Caco-2 (cell line): ENCODE measurements at regions not wholly inside any gene's neighbourhood (a gene's known extent, or its start where the extent isn't known, plus 50 kb on each side); places are given as distances from the start of the nearest gene placed in this dataset.

Experiments
- BruUV-seq: library from RNA; stranded (reverse); fragments of 400-500 nt; replicated peaks from 2 replicates; lab custom pipeline; 2021; lab: Mats Ljungman, UMichigan
- CTCF ChIA-PET: fragments of 300-600 bp; sonication (Branson Sonifier 250); formaldehyde crosslinking; loops from one replicate; lab custom pipeline; 2022; ENCODE audit warnings: antibody characterized with exemption; lab: Charles Lee
- POLR2A ChIA-PET: fragments of 300-600 bp; sonication (Branson Sonifier 250); formaldehyde crosslinking; loops from one replicate; lab custom pipeline; 2022; ENCODE audit warnings: antibody characterized with exemption; lab: Charles Lee
- DNase-seq, 2 experiments: peaks; one replicate each; pipeline versions ENCODE4 v3.0.0 to v3.0.0-alpha.2; 2020 to 2022
- H3K27me3 ChIP-seq: replicated peaks from 2 replicates; pipeline ENCODE4 v1.6.0; 2011; ENCODE audit warnings: low read length; ENCODE audit not compliant: control insufficient read depth, insufficient read depth
- H3K36me3 ChIP-seq: 2 replicates; pipeline ENCODE4 v1.5.1; 2011; ENCODE audit warnings: low read length; ENCODE audit not compliant: control insufficient read depth, insufficient read depth
- H3K4me1 ChIP-seq: fragments of 250-450 bp; sonication (Bioruptor Pico); 2 replicates; pipeline ENCODE4 v1.5.1; 2020; ENCODE audit warnings: mild to moderate bottlenecking
- H3K4me3 ChIP-seq: 2 replicates; pipeline ENCODE4 v1.5.1; 2011; ENCODE audit warnings: low read depth, mild to moderate bottlenecking, control low read depth, low read length
- H3K9me3 ChIP-seq: fragments of 250-450 bp; sonication (Bioruptor Pico); 2 replicates; pipeline ENCODE4 v1.5.1; 2020; ENCODE audit warnings: mild to moderate bottlenecking, moderate library complexity
- H3K27ac Mint-ChIP-seq: one replicate; pipeline ENCODE4 v1.8.0; 2022; ENCODE audit warnings: mixed read lengths; ENCODE audit not compliant: unreplicated experiment
- H3K27me3 Mint-ChIP-seq: one replicate; pipeline ENCODE4 v1.8.0; 2022; ENCODE audit warnings: mixed read lengths; ENCODE audit not compliant: insufficient read depth, unreplicated experiment
- H3K36me3 Mint-ChIP-seq: one replicate; pipeline ENCODE4 v1.8.0; 2022; ENCODE audit warnings: mild to moderate bottlenecking, mixed read lengths; ENCODE audit not compliant: insufficient read depth, unreplicated experiment
- H3K4me1 Mint-ChIP-seq: one replicate; pipeline ENCODE4 v1.8.0; 2022; ENCODE audit warnings: low read depth, mixed read lengths; ENCODE audit not compliant: unreplicated experiment
- H3K4me3 Mint-ChIP-seq: one replicate; pipeline ENCODE4 v1.8.0; 2022; ENCODE audit warnings: mild to moderate bottlenecking, moderate library complexity, mixed read lengths; ENCODE audit not compliant: unreplicated experiment
- H3K9me3 Mint-ChIP-seq: one replicate; pipeline ENCODE4 v1.8.0; 2022; ENCODE audit warnings: mixed read lengths; ENCODE audit not compliant: unreplicated experiment
- intact Hi-C: fragments of 100-400 bp; cut with micrococcal nuclease; formaldehyde crosslinking; loops from one replicate; pipeline ENCODE4 v1.10.0; 2022; ENCODE audit not compliant: unreplicated experiment
- TF ChIP-seq, protein P1 (sequence below), 2 experiments: fragments of 200-600 bp in 1 of 2; IDR thresholded peaks; 1 replicate in 1 of 2; 2 replicates in 1 of 2; pipeline versions ENCODE4 v1.5.1 to v1.8.0; 2011 to 2022; ENCODE audit warnings: antibody characterized with exemption in 1 of 2, control low read depth in 1 of 2, inconsistent platforms in 1 of 2, low read depth in 1 of 2, low read length in 1 of 2, mild to moderate bottlenecking in 1 of 2, moderate library complexity in 1 of 2; ENCODE audit not compliant: insufficient read depth in 1 of 2, severe bottlenecking in 1 of 2, unreplicated experiment in 1 of 2

DNA sequence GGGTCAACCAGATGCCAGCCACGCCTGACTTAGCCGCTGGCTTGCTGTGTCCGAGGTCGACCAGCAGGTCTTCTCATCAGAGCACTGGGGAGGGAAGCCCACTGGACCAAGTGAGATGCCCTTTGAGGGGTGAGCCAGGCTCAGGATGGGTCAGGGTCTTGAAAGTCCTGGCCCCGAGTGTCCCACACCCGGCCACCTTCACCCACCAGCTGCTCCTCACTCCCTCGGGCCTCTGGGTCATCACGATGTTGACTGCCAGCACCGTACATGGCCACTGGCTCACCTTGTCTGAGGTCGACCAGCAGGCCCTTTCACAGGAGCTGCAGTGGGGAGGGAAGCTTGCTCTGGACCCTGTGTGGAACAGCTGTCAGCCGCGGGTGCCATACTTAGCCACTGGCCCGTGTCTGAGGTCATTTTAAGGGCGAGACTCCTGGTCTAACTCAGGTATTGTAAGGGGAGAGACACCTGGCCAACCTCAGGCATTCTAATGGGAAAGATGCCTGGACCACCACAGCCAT is 1361.3 kb downstream of the UQCRFS1 start:
- Histone ChIP-seq H3K27me3 (no peaks in the 10 kb centered on the region), H3K4me3 (no peak overlapping the region), H3K9me3 (0 out of 2 replicates have a peak, but pooled peaks cover 10% of the 10 kb centered on the region), H3K36me3 (no peaks in the 10 kb centered on the region), H3K4me1 (no peaks in the 10 kb centered on the region)
- POLR2A ChIA-PET: no interaction called here
- Mint-ChIP-seq H3K4me3 (no peak overlapping the region), H3K36me3 (no peaks in the 10 kb centered on the region), H3K9me3 (peaks cover 34% of the 10 kb centered on the region), H3K27ac (no peak overlapping the region), H3K27me3 (no peaks in the 10 kb centered on the region), H3K4me1 (no peaks in the 10 kb centered on the region)
- TF ChIP-seq, protein P1, sequence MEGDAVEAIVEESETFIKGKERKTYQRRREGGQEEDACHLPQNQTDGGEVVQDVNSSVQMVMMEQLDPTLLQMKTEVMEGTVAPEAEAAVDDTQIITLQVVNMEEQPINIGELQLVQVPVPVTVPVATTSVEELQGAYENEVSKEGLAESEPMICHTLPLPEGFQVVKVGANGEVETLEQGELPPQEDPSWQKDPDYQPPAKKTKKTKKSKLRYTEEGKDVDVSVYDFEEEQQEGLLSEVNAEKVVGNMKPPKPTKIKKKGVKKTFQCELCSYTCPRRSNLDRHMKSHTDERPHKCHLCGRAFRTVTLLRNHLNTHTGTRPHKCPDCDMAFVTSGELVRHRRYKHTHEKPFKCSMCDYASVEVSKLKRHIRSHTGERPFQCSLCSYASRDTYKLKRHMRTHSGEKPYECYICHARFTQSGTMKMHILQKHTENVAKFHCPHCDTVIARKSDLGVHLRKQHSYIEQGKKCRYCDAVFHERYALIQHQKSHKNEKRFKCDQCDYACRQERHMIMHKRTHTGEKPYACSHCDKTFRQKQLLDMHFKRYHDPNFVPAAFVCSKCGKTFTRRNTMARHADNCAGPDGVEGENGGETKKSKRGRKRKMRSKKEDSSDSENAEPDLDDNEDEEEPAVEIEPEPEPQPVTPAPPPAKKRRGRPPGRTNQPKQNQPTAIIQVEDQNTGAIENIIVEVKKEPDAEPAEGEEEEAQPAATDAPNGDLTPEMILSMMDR (IDR thresholded peaks at IDR 0.05; ENCODE audit: insufficient read depth in 1 of 2, low read depth in 1 of 2, low read length in 1 of 2, severe bottlenecking in 1 of 2, unreplicated experiment in 1 of 2): no peak
- no TSS peak for BruUV-seq
- no peak for DNase-seq
- intact Hi-C loops: no loop called here
- CTCF ChIA-PET: no interaction called here

DNA sequence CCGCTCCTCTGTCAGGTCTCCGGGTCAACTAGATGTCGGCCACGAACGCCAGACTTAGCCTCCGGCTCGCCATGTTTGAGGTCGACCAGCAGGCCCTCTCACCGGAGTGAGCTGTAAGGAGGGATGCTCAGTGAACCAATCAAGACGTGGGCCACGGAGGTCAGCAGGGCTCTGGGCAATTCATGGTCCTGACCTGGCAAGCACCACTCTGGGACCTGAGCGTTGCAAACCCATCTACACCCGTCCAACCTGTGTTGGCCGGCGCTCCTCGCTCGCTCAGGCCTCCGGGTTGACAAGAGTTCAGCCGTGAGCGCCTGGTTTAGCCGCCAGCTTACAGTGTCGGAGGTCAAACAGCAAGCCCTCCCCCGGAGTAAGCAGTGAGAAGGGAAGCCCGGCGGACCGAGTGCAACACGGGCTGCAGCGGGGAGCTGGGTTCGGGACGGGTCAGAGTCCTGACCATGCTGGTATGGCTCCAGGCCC is 1361.9 kb downstream of the UQCRFS1 start:
- 0 out of 2 replicates have a peak, but pooled peaks cover 10% of the 10 kb centered on the region for H3K9me3 ChIP-seq
- no peak overlapping the region for H3K4me3 Mint-ChIP-seq
- no peak for DNase-seq

DNA sequence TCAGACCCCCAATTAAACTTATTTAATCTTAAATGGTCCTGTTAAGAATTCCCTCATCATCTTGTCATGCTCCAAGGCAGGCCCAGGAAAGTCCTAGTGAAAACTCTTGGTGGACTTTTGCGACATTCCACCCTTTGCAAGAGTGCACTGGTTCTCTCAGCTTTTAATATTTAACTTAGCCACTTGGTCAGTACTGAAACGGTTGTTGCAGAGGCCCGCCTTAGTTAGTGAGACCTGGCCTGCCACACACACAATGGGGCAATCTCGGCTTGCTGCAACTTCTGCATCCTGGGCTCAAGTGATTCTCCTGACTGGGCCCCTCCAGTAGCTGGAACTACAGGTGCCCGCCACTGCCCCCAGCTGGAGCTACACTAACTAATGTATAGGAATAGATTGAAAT is 1366.0 kb downstream of the UQCRFS1 start:
- no TSS peak for BruUV-seq
- Mint-ChIP-seq H3K36me3 (no peaks in the 10 kb centered on the region), H3K9me3 (peaks cover 38% of the 10 kb centered on the region), H3K4me3 (no peak overlapping the region), H3K27me3 (no peaks in the 10 kb centered on the region), H3K4me1 (no peaks in the 10 kb centered on the region), H3K27ac (no peak overlapping the region)
- TF ChIP-seq, protein P1 (IDR thresholded peaks at IDR 0.05; ENCODE audit: insufficient read depth in 1 of 2, low read depth in 1 of 2, low read length in 1 of 2, severe bottlenecking in 1 of 2, unreplicated experiment in 1 of 2): no peak
- no peaks in the 10 kb centered on the region for H3K4me1 ChIP-seq
- ChIA-PET CTCF (no interaction called here), POLR2A (no interaction called here)
- peak in 1 of 2 experiments; percentile 3 for DNase-seq
- H3K27me3 ChIP-seq: no peaks in the 10 kb centered on the region
- no peak overlapping the region for H3K4me3 ChIP-seq
- no peaks in the 10 kb centered on the region for H3K36me3 ChIP-seq
- intact Hi-C loops: no loop called here
- 0 out of 2 replicates have a peak, but pooled peaks cover 10% of the 10 kb centered on the region for H3K9me3 ChIP-seq

More for the DNA sequence above, 1361.9 kb downstream of the UQCRFS1 start:
- intact Hi-C loops: no loop called here
- POLR2A ChIA-PET: no interaction called here
- Mint-ChIP-seq H3K36me3 (no peaks in the 10 kb centered on the region), H3K27ac (no peak overlapping the region), H3K9me3 (peaks cover 33% of the 10 kb centered on the region), H3K27me3 (no peaks in the 10 kb centered on the region), H3K4me1 (no peaks in the 10 kb centered on the region)
- H3K4me1 ChIP-seq: no peaks in the 10 kb centered on the region
- no peak overlapping the region for H3K4me3 ChIP-seq
- CTCF ChIA-PET: no interaction called here
- no peaks in the 10 kb centered on the region for H3K36me3 ChIP-seq
- TF ChIP-seq, protein P1 (IDR thresholded peaks at IDR 0.05; ENCODE audit: insufficient read depth in 1 of 2, low read depth in 1 of 2, low read length in 1 of 2, severe bottlenecking in 1 of 2, unreplicated experiment in 1 of 2): no peak
- no TSS peak for BruUV-seq
- H3K27me3 ChIP-seq: no peaks in the 10 kb centered on the region
